ENCODE measurements at regions not wholly inside any gene's neighbourhood (a gene's known extent, or its start where the extent isn't known, plus 50 kb on each side); places are given as distances from the start of the nearest gene placed in this dataset.

GRCh38 chr3:159789742-159790635, 198.6 kb upstream of the IL12A start:
- Histone ChIP-seq H3F3A (ENCODE audit: insufficient read depth, low read length, poor library complexity, severe bottlenecking) (no peaks in the 10 kb centered on the region), H3K9me3 (ENCODE audit: low read length) (no peaks in the 10 kb centered on the region), H3K4me2 (ENCODE audit: low read length) (no peak overlapping the region), H3K4me3 (ENCODE audit: low read length) (no peak overlapping the region), H3K36me3 (ENCODE audit: insufficient read depth, low read length) (no peaks in the 10 kb centered on the region), H3K79me2 (replicated peaks; ENCODE audit: insufficient read depth, low read length) (no peaks in the 10 kb centered on the region), H3K9ac (ENCODE audit: low read length) (no peak overlapping the region), H3K27ac (ENCODE audit: low read length) (no peak overlapping the region), H4K20me1 (ENCODE audit: insufficient read depth) (no peaks in the 10 kb centered on the region), H3K27me3 (ENCODE audit: insufficient read depth, low read depth, low read length) (no peaks in the 10 kb centered on the region), H2AFZ (ENCODE audit: low read depth, low read length) (no peak overlapping the region), H3K9me2 (ENCODE audit: insufficient read depth, low read length) (no peaks in the 10 kb centered on the region)
- TF ChIP-seq, protein P1, sequence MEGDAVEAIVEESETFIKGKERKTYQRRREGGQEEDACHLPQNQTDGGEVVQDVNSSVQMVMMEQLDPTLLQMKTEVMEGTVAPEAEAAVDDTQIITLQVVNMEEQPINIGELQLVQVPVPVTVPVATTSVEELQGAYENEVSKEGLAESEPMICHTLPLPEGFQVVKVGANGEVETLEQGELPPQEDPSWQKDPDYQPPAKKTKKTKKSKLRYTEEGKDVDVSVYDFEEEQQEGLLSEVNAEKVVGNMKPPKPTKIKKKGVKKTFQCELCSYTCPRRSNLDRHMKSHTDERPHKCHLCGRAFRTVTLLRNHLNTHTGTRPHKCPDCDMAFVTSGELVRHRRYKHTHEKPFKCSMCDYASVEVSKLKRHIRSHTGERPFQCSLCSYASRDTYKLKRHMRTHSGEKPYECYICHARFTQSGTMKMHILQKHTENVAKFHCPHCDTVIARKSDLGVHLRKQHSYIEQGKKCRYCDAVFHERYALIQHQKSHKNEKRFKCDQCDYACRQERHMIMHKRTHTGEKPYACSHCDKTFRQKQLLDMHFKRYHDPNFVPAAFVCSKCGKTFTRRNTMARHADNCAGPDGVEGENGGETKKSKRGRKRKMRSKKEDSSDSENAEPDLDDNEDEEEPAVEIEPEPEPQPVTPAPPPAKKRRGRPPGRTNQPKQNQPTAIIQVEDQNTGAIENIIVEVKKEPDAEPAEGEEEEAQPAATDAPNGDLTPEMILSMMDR (IDR thresholded peaks at IDR 0.05; ENCODE audit: poor library complexity, severe bottlenecking) = no peak
- TF ChIP-seq EZH2 (IDR thresholded peaks at IDR 0.05; ENCODE audit: borderline replicate concordance, insufficient read depth, low read length, poor library complexity, severe bottlenecking) (no peak), SMC3 (conservative IDR thresholded peaks at IDR 0.05; ENCODE audit: poor library complexity) (no peak), RAD21 (conservative IDR thresholded peaks at IDR 0.05) (no peak), TAF1 (IDR thresholded peaks at IDR 0.05; ENCODE audit: low read depth) (no peak), POLR2AphosphoS5 (IDR thresholded peaks at IDR 0.05) (no peak), MXI1 (conservative IDR thresholded peaks at IDR 0.05; ENCODE audit: poor library complexity, severe bottlenecking) (no peak), EP300 (conservative IDR thresholded peaks at IDR 0.05; ENCODE audit: poor library complexity, severe bottlenecking) (no peak)
- TF ChIP-seq, protein P2, sequence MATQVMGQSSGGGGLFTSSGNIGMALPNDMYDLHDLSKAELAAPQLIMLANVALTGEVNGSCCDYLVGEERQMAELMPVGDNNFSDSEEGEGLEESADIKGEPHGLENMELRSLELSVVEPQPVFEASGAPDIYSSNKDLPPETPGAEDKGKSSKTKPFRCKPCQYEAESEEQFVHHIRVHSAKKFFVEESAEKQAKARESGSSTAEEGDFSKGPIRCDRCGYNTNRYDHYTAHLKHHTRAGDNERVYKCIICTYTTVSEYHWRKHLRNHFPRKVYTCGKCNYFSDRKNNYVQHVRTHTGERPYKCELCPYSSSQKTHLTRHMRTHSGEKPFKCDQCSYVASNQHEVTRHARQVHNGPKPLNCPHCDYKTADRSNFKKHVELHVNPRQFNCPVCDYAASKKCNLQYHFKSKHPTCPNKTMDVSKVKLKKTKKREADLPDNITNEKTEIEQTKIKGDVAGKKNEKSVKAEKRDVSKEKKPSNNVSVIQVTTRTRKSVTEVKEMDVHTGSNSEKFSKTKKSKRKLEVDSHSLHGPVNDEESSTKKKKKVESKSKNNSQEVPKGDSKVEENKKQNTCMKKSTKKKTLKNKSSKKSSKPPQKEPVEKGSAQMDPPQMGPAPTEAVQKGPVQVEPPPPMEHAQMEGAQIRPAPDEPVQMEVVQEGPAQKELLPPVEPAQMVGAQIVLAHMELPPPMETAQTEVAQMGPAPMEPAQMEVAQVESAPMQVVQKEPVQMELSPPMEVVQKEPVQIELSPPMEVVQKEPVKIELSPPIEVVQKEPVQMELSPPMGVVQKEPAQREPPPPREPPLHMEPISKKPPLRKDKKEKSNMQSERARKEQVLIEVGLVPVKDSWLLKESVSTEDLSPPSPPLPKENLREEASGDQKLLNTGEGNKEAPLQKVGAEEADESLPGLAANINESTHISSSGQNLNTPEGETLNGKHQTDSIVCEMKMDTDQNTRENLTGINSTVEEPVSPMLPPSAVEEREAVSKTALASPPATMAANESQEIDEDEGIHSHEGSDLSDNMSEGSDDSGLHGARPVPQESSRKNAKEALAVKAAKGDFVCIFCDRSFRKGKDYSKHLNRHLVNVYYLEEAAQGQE (IDR thresholded peaks at IDR 0.05; ENCODE audit: borderline replicate concordance) = no peak

DNA sequence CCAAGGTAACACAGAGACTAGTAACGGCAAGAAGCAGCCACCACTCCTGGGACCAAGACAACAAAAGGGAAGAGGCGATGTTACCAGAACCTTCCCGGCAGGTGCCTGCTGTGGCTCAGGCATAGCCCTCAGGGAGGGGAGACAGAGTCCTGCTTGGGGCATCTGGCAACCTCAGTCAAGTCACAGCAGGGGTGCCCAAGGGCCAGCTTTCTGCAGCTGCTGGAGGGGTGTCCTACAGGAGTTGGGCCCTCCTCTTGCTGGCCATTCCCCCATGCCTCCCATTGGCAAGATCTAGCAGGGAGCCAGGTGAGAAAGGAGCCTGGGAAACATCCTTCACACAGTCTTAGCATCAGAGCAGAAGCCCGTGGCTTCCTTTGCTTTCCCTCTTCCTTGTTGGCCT, 197.3 kb upstream of the IL12A start:
- no peaks in the 10 kb centered on the region for H3K79me2 ChIP-seq (replicated peaks; ENCODE audit: insufficient read depth, low read length)
- H3K9ac ChIP-seq (ENCODE audit: low read length) = no peak overlapping the region

More for the DNA sequence above, 197.3 kb upstream of the IL12A start:
- Histone ChIP-seq H3K9me2 (ENCODE audit: insufficient read depth, low read length) (no peaks in the 10 kb centered on the region), H4K20me1 (ENCODE audit: insufficient read depth) (no peaks in the 10 kb centered on the region), H3K4me3 (ENCODE audit: low read length) (no peak overlapping the region), H3K4me2 (ENCODE audit: low read length) (no peak overlapping the region), H3F3A (ENCODE audit: insufficient read depth, low read length, poor library complexity, severe bottlenecking) (no peaks in the 10 kb centered on the region), H3K27ac (ENCODE audit: low read length) (no peak overlapping the region), H2AFZ (ENCODE audit: low read depth, low read length) (no peak overlapping the region), H3K9me3 (ENCODE audit: low read length) (no peaks in the 10 kb centered on the region), H3K36me3 (ENCODE audit: insufficient read depth, low read length) (no peaks in the 10 kb centered on the region), H3K27me3 (ENCODE audit: insufficient read depth, low read depth, low read length) (no peaks in the 10 kb centered on the region)
- TF ChIP-seq SMC3 (conservative IDR thresholded peaks at IDR 0.05; ENCODE audit: poor library complexity) = no peak
- no peak for TF ChIP-seq EZH2 (IDR thresholded peaks at IDR 0.05; ENCODE audit: borderline replicate concordance, insufficient read depth, low read length, poor library complexity, severe bottlenecking)
- no peak for TF ChIP-seq RAD21 (conservative IDR thresholded peaks at IDR 0.05)
- TF ChIP-seq MXI1 (conservative IDR thresholded peaks at IDR 0.05; ENCODE audit: poor library complexity, severe bottlenecking) = no peak
- TF ChIP-seq, protein P2 (IDR thresholded peaks at IDR 0.05; ENCODE audit: borderline replicate concordance) = no peak
- no peak for TF ChIP-seq EP300 (conservative IDR thresholded peaks at IDR 0.05; ENCODE audit: poor library complexity, severe bottlenecking)
- TF ChIP-seq, protein P1 (IDR thresholded peaks at IDR 0.05; ENCODE audit: poor library complexity, severe bottlenecking) = no peak

All from neural cell (in vitro differentiated cells).